WTC11 (cell line): ENCODE measurements at regions not wholly inside any gene's neighbourhood (a gene's known extent, or its start where the extent isn't known, plus 50 kb on each side); places are given as distances from the start of the nearest gene placed in this dataset.
A peak's percentile ranks its signal among the peaks of the same experiment; 100 is the strongest.

ENCODE experiments used
- ATAC-seq: fragments of 200-7000 bp; cut with Tn5 transposase; 2 replicates; pipeline ENCODE4 v1.10.0; 2021; ENCODE audit warnings: mild to moderate bottlenecking, moderate library complexity
- CTCF ChIA-PET: fragments of 300-600 bp; sonication (Branson Sonifier 250); formaldehyde crosslinking; loops from one replicate; lab custom pipeline; 2021; ENCODE audit warnings: antibody characterized with exemption; lab: Charles Lee
- POLR2A ChIA-PET: fragments of 350-600 bp; sonication (Branson Sonifier 250); formaldehyde crosslinking; loops from one replicate; lab custom pipeline; 2021; ENCODE audit warnings: antibody characterized with exemption; lab: Charles Lee
- DNase-seq: peaks from one replicate; pipeline ENCODE4 v3.0.0; 2021; ENCODE audit warnings: low spot score
- H3K27ac Mint-ChIP-seq: 2 replicates; pipeline ENCODE4 v1.8.0; 2021; ENCODE audit warnings: mixed read lengths
- H3K27me3 Mint-ChIP-seq: 2 replicates; pipeline ENCODE4 v1.8.0; 2021; ENCODE audit warnings: low read depth, mild to moderate bottlenecking, moderate library complexity, mixed read lengths
- H3K36me3 Mint-ChIP-seq: 2 replicates; pipeline ENCODE4 v1.8.0; 2021; ENCODE audit warnings: mixed read lengths
- H3K4me1 Mint-ChIP-seq: 2 replicates; pipeline ENCODE4 v1.8.0; 2022; ENCODE audit warnings: mixed read lengths
- H3K4me3 Mint-ChIP-seq: 2 replicates; pipeline ENCODE4 v1.8.0; 2021; ENCODE audit warnings: mild to moderate bottlenecking, moderate library complexity, mixed read lengths
- H3K9me3 Mint-ChIP-seq: 2 replicates; pipeline ENCODE4 v1.8.0; 2021; ENCODE audit warnings: mixed read lengths
- AR ChIP-seq: fragments of 250-450 bp; sonication (Bioruptor Pico); IDR thresholded peaks from 2 replicates; pipeline ENCODE4 v1.9.0; 2021; ENCODE audit warnings: mild to moderate bottlenecking
- ATF2 ChIP-seq: sonication (generic); formaldehyde crosslinking; IDR thresholded peaks from 2 replicates; pipeline ENCODE4 v1.8.1; 2022; ENCODE audit warnings: low read depth, missing genetic modification reagents, borderline replicate concordance
- ATF3 ChIP-seq: sonication (generic); formaldehyde crosslinking; conservative IDR thresholded peaks from 2 replicates; pipeline ENCODE4 v1.8.1; 2022; ENCODE audit warnings: mild to moderate bottlenecking, missing genetic modification reagents
- CTCF ChIP-seq: fragments of 200-600 bp; IDR thresholded peaks from 2 replicates; pipeline ENCODE4 v1.8.0; 2022; ENCODE audit warnings: antibody characterized with exemption
- ETV6 ChIP-seq: sonication (generic); formaldehyde crosslinking; IDR thresholded peaks from 2 replicates; pipeline ENCODE4 v1.8.1; 2022; ENCODE audit warnings: mild to moderate bottlenecking, missing genetic modification reagents
- FOXJ3 ChIP-seq: sonication (generic); formaldehyde crosslinking; IDR thresholded peaks from 2 replicates; pipeline ENCODE4 v1.9.0; 2021; ENCODE audit warnings: missing genetic modification reagents, mild to moderate bottlenecking, borderline replicate concordance
- GRHL2 ChIP-seq: fragments of 250-450 bp; sonication (Bioruptor Pico); IDR thresholded peaks from 2 replicates; pipeline ENCODE4 v1.8.0; 2022; ENCODE audit warnings: mild to moderate bottlenecking, moderate library complexity; ENCODE audit not compliant: insufficient replicate concordance, severe bottlenecking
- IRF2 ChIP-seq: sonication (generic); formaldehyde crosslinking; IDR thresholded peaks from 2 replicates; pipeline ENCODE4 v1.8.0; 2022; ENCODE audit warnings: low read depth, missing genetic modification reagents, borderline replicate concordance
- JAZF1 ChIP-seq: fragments of 250-450 bp; sonication (Bioruptor Pico); IDR thresholded peaks from 2 replicates; pipeline ENCODE4 v1.9.0; 2021; ENCODE audit warnings: moderate library complexity, mild to moderate bottlenecking, inconsistent platforms
- MAX ChIP-seq: sonication (generic); formaldehyde crosslinking; IDR thresholded peaks from 2 replicates; pipeline ENCODE4 v1.8.0; 2022; ENCODE audit warnings: mild to moderate bottlenecking, missing genetic modification reagents
- NR1H2 ChIP-seq: sonication (generic); formaldehyde crosslinking; IDR thresholded peaks from 2 replicates; pipeline ENCODE4 v1.9.0; 2021; ENCODE audit warnings: mild to moderate bottlenecking, moderate library complexity, missing genetic modification reagents
- NR2C2 ChIP-seq: sonication (generic); formaldehyde crosslinking; IDR thresholded peaks from 2 replicates; pipeline ENCODE4 v1.8.0; 2022; ENCODE audit warnings: mild to moderate bottlenecking, missing genetic modification reagents
- NR3C1 ChIP-seq: sonication (generic); formaldehyde crosslinking; conservative IDR thresholded peaks from 2 replicates; pipeline ENCODE4 v1.8.1; 2023; ENCODE audit warnings: low read depth, mild to moderate bottlenecking, missing genetic modification reagents
- PRRX2 ChIP-seq: fragments of 250-450 bp; sonication (Bioruptor Pico); IDR thresholded peaks from 2 replicates; pipeline ENCODE4 v1.8.0; 2021; ENCODE audit warnings: mild to moderate bottlenecking
- SMAD4 ChIP-seq: sonication (generic); formaldehyde crosslinking; IDR thresholded peaks from 2 replicates; pipeline ENCODE4 v1.8.0; 2022; ENCODE audit warnings: mild to moderate bottlenecking, missing genetic modification reagents
- TEAD4 ChIP-seq: sonication (generic); formaldehyde crosslinking; IDR thresholded peaks from 2 replicates; pipeline ENCODE4 v1.8.0; 2022; ENCODE audit warnings: mild to moderate bottlenecking, missing genetic modification reagents
- ZMAT4 ChIP-seq: fragments of 250-450 bp; sonication (Bioruptor Pico); IDR thresholded peaks from 2 replicates; pipeline ENCODE4 v1.9.0; 2021; ENCODE audit warnings: mild to moderate bottlenecking
- ZNF219 ChIP-seq: sonication (generic); formaldehyde crosslinking; IDR thresholded peaks from 2 replicates; pipeline ENCODE4 v1.8.0; 2023; ENCODE audit warnings: missing genetic modification reagents, mild to moderate bottlenecking, borderline replicate concordance
- ZNF317 ChIP-seq: sonication (generic); formaldehyde crosslinking; IDR thresholded peaks from 2 replicates; pipeline ENCODE4 v1.8.1; 2023; ENCODE audit warnings: low read depth, mild to moderate bottlenecking, moderate library complexity, missing genetic modification reagents, borderline replicate concordance
- ZNF396 ChIP-seq: fragments of 250-450 bp; sonication (Bioruptor Pico); IDR thresholded peaks from 2 replicates; pipeline ENCODE4 v1.8.0; 2021; ENCODE audit warnings: mild to moderate bottlenecking, moderate library complexity, borderline replicate concordance
- ZNF416 ChIP-seq: fragments of 250-450 bp; sonication (Bioruptor Pico); IDR thresholded peaks from 2 replicates; pipeline ENCODE4 v1.9.0; 2021; ENCODE audit warnings: mild to moderate bottlenecking, inconsistent platforms
- ZNF671 ChIP-seq: fragments of 250-450 bp; sonication (Bioruptor Pico); IDR thresholded peaks from 2 replicates; pipeline ENCODE4 v1.8.0; 2021; ENCODE audit warnings: mild to moderate bottlenecking

DNA sequence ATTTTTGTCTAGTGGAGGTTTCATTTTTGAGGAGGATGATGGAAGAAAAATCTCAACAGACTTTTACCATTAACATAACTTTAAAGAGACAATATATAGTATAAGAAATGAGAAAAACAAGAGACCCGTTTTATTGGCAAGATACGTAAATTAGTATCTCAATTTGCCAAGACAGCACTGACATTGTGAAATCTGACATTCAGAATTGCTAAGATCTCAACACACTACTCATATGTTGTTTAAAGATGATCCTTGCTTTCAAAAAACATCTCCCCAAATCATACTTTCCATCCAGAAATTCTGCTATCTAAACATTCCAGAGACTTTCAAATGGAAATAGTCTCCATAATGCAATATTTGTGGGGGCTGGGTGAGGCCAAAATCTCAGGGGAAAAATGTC, 220.9 kb upstream of the CEP162 start:
- POLR2A ChIA-PET = no interaction called here
- DNase-seq (no peak), ATAC-seq (no peak)
- Mint-ChIP-seq H3K27me3 (no peaks in the 10 kb centered on the region), H3K4me1 (peaks cover 23% of the 10 kb centered on the region), H3K4me3 (no peak overlapping the region), H3K9me3 (no peaks in the 10 kb centered on the region), H3K36me3 (no peaks in the 10 kb centered on the region), H3K27ac (peak overlapping the region; percentile 23; the same call in 1 of the 2 replicates)
- TF ChIP-seq FOXJ3 (CRISPR knock-in tag) (no peak), IRF2 (no peak), ZNF671 (CRISPR knock-in tag) (no peak), PRRX2 (no peak), NR3C1 (no peak), NR2C2 (no peak), SMAD4 (CRISPR knock-in tag) (no peak), ZNF219 (CRISPR knock-in tag) (no peak), ZNF416 (no peak), JAZF1 (CRISPR knock-in tag) (no peak)
- CTCF ChIA-PET = no interaction called here

GRCh38 chr6:84447651-84448050, 220.2 kb upstream of the CEP162 start:
- ChIA-PET CTCF (no interaction called here), POLR2A (interaction anchor here (0.7 kb wide), 2 partner anchors 26 to 53 kb away, joined by 3 read pairs; no protein-coding TSS in a partner anchor)
- no peaks in the 10 kb centered on the region for H3K36me3 Mint-ChIP-seq
- ATAC-seq = peak; percentile 67
- peaks cover 23% of the 10 kb centered on the region for H3K4me1 Mint-ChIP-seq
- no peak overlapping the region for H3K4me3 Mint-ChIP-seq
- DNase-seq = peak; percentile 28
- H3K27me3 Mint-ChIP-seq = no peaks in the 10 kb centered on the region
- TF ChIP-seq ZNF219 (CRISPR knock-in tag) (no peak), TEAD4 (CRISPR knock-in tag) (no peak), GRHL2 (no peak), AR (no peak), CTCF (no peak), ATF3 (CRISPR knock-in tag) (no peak), ETV6 (CRISPR knock-in tag) (no peak), ZNF396 (CRISPR knock-in tag) (no peak), NR1H2 (CRISPR knock-in tag) (no peak), ZMAT4 (CRISPR knock-in tag) (no peak), PRRX2 (no peak), ZNF317 (CRISPR knock-in tag) (no peak), MAX (CRISPR knock-in tag) (no peak), IRF2 (no peak), ATF2 (CRISPR knock-in tag) (no peak)
- H3K27ac Mint-ChIP-seq = no peak overlapping the region; the same call in 1 of the 2 replicates
- H3K9me3 Mint-ChIP-seq = no peaks in the 10 kb centered on the region
